ENCODE measurements at regions not wholly inside any gene's neighbourhood (a gene's known extent, or its start where the extent isn't known, plus 50 kb on each side); places are given as distances from the start of the nearest gene placed in this dataset.

DNA sequence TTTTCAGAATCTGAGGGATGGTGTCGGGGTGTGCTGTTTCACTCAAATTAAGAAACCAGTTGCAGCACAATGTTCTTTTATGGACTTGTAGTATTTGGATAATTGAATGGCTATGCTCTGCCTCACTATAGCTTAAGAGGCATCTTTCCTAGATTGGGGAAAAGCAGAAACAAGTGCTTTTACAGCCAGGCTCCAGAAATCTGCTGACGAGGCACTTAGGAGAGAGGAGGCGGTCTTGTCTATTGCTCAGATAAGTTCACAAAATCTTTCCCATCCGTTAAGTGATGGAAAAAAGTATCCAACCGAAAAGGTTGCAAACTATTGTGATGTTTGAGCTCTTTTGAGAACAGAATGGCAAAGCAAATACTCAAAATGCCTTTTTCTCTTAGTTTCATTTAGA, 336.1 kb upstream of the RARB start:
- CTCF ChIA-PET, result no interaction called here
- no peaks in the 10 kb centered on the region for H3K27me3 ChIP-seq (ENCODE audit: control insufficient read depth in 2 of 2, insufficient read depth in 2 of 2, low read length in 2 of 2)
- FAIRE-seq (no peak), DNase-seq (ENCODE audit: low read depth, low spot score) (no peak)
- H3K4me1 ChIP-seq (ENCODE audit: control insufficient read depth, extremely low read depth, insufficient read depth, low read length), result no peaks in the 10 kb centered on the region
- POLR2A ChIA-PET, result no interaction called here
- dilution Hi-C loops (cut with MboI; ENCODE audit: extremely low pct_ligation_motif_present, low sequenced_read_pairs) (no loop called here), intact Hi-C loops (cut with micrococcal nuclease) (no loop called here)
- H3K4me3 ChIP-seq (replicated peaks in 1 of 3; ENCODE audit: insufficient read depth in 1 of 3, low read depth in 1 of 3, low read length in 3 of 3), result no peak overlapping the region
- H3K9me1 ChIP-seq (replicated peaks; ENCODE audit: control insufficient read depth, extremely low read depth, insufficient read depth, low read length), result no peaks in the 10 kb centered on the region
- TF ChIP-seq POLR2AphosphoS5 (IDR thresholded peaks at IDR 0.05; ENCODE audit: insufficient read depth, low read depth, low read length) (no peak), GATA2 (IDR thresholded peaks at IDR 0.05; ENCODE audit: insufficient read depth, insufficient read length, low read depth, low read length) (no peak), FOS (IDR thresholded peaks at IDR 0.05; ENCODE audit: borderline replicate concordance, insufficient read depth, low read length) (no peak)
- TF ChIP-seq, protein P1, sequence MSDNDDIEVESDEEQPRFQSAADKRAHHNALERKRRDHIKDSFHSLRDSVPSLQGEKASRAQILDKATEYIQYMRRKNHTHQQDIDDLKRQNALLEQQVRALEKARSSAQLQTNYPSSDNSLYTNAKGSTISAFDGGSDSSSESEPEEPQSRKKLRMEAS (IDR thresholded peaks at IDR 0.05; ENCODE audit: insufficient read depth, insufficient read length), result no peak
- H3K4me2 ChIP-seq (ENCODE audit: insufficient read depth, low read length), result no peak overlapping the region
- no peak overlapping the region for H2AFZ ChIP-seq (ENCODE audit: low read depth, low read length)
- no TSS peak for BruUV-seq (replicated peaks)
- H3K36me3 ChIP-seq (ENCODE audit: control insufficient read depth in 2 of 2, extremely low read depth in 1 of 2, insufficient read depth in 2 of 2, low read length in 2 of 2), result no peaks in the 10 kb centered on the region
- no peaks in the 10 kb centered on the region for H4K20me1 ChIP-seq (replicated peaks; ENCODE audit: control insufficient read depth, extremely low read depth, insufficient read depth, low read length)
- H3K27ac ChIP-seq (ENCODE audit: insufficient read depth, low read depth, low read length), result no peak overlapping the region
- H3K9ac ChIP-seq (replicated peaks; ENCODE audit: extremely low read depth, insufficient read depth, low read length), result no peak overlapping the region
- H3K79me2 ChIP-seq (ENCODE audit: control insufficient read depth, insufficient read depth, low read length), result no peaks in the 10 kb centered on the region
- no peaks in the 10 kb centered on the region for H3K9me3 ChIP-seq (replicated peaks; ENCODE audit: control insufficient read depth, insufficient read depth, low read length)

- dilution Hi-C loops (cut with MboI; ENCODE audit: extremely low pct_ligation_motif_present, low sequenced_read_pairs) (no loop called here), intact Hi-C loops (cut with micrococcal nuclease) (no loop called here)
- no peak overlapping the region for H2AFZ ChIP-seq (ENCODE audit: low read depth, low read length)
- no peaks in the 10 kb centered on the region for H3K36me3 ChIP-seq (ENCODE audit: control insufficient read depth in 2 of 2, extremely low read depth in 1 of 2, insufficient read depth in 2 of 2, low read length in 2 of 2)
- no peak overlapping the region for H3K9ac ChIP-seq (replicated peaks; ENCODE audit: extremely low read depth, insufficient read depth, low read length)
- no peaks in the 10 kb centered on the region for H3K9me3 ChIP-seq (replicated peaks; ENCODE audit: control insufficient read depth, insufficient read depth, low read length)
- POLR2A ChIA-PET, result no interaction called here
- CTCF ChIA-PET, result interaction anchor here (0.8 to 1.1 kb wide), 2 partner anchors 12 to 61 kb away, joined by 3 to 4 read pairs; no protein-coding TSS in a partner anchor
- BruUV-seq (replicated peaks), result no TSS peak
- no peaks in the 10 kb centered on the region for H3K9me1 ChIP-seq (replicated peaks; ENCODE audit: control insufficient read depth, extremely low read depth, insufficient read depth, low read length)
- H3K79me2 ChIP-seq (ENCODE audit: control insufficient read depth, insufficient read depth, low read length), result no peaks in the 10 kb centered on the region
- H4K20me1 ChIP-seq (replicated peaks; ENCODE audit: control insufficient read depth, extremely low read depth, insufficient read depth, low read length), result no peaks in the 10 kb centered on the region
- no peak overlapping the region for H3K4me2 ChIP-seq (ENCODE audit: insufficient read depth, low read length)
- H3K27ac ChIP-seq (ENCODE audit: insufficient read depth, low read depth, low read length), result no peak overlapping the region
- no peaks in the 10 kb centered on the region for H3K4me1 ChIP-seq (ENCODE audit: control insufficient read depth, extremely low read depth, insufficient read depth, low read length)
- peaks cover 0 to 2% of the 10 kb centered on the region in 2 experiments for H3K27me3 ChIP-seq (ENCODE audit: control insufficient read depth in 2 of 2, insufficient read depth in 2 of 2, low read length in 2 of 2)
- H3K4me3 ChIP-seq (replicated peaks in 1 of 3; ENCODE audit: insufficient read depth in 1 of 3, low read depth in 1 of 3, low read length in 3 of 3), result no peak overlapping the region
- DNase-seq (ENCODE audit: low read depth, low spot score) (no peak), FAIRE-seq (no peak)
- TF ChIP-seq EZH2 (IDR thresholded peaks at IDR 0.05; ENCODE audit: borderline replicate concordance, low read depth, low read length, severe bottlenecking) (no peak), MYC (IDR thresholded peaks at IDR 0.05; ENCODE audit: low read depth, low read length) (no peak), POLR2A (IDR thresholded peaks at IDR 0.05; ENCODE audit: low read depth, low read length) (no peak), GATA2 (IDR thresholded peaks at IDR 0.05; ENCODE audit: insufficient read depth, insufficient read length, low read depth, low read length) (no peak), POLR2AphosphoS5 (IDR thresholded peaks at IDR 0.05; ENCODE audit: insufficient read depth, low read depth, low read length) (no peak), FOS (IDR thresholded peaks at IDR 0.05; ENCODE audit: borderline replicate concordance, insufficient read depth, low read length) (no peak), JUN (IDR thresholded peaks at IDR 0.05; ENCODE audit: borderline replicate concordance, insufficient read depth, insufficient read length, low read depth) (no peak)
- TF ChIP-seq, protein P1 (IDR thresholded peaks at IDR 0.05; ENCODE audit: insufficient read depth, insufficient read length), result no peak
- TF ChIP-seq, protein P2, sequence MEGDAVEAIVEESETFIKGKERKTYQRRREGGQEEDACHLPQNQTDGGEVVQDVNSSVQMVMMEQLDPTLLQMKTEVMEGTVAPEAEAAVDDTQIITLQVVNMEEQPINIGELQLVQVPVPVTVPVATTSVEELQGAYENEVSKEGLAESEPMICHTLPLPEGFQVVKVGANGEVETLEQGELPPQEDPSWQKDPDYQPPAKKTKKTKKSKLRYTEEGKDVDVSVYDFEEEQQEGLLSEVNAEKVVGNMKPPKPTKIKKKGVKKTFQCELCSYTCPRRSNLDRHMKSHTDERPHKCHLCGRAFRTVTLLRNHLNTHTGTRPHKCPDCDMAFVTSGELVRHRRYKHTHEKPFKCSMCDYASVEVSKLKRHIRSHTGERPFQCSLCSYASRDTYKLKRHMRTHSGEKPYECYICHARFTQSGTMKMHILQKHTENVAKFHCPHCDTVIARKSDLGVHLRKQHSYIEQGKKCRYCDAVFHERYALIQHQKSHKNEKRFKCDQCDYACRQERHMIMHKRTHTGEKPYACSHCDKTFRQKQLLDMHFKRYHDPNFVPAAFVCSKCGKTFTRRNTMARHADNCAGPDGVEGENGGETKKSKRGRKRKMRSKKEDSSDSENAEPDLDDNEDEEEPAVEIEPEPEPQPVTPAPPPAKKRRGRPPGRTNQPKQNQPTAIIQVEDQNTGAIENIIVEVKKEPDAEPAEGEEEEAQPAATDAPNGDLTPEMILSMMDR (IDR thresholded peaks at IDR 0.05; ENCODE audit: extremely low read depth in 1 of 2, insufficient read depth in 1 of 2, low read depth in 1 of 2, low read length in 2 of 2), result no peak
Observed at GRCh38 chr3:25094932-25095685, 333.0 kb upstream of the RARB start.

Data from endothelial cell of umbilical vein (primary cell).